ES-I3 (cell line): ENCODE measurements at regions not wholly inside any gene's neighbourhood (a gene's known extent, or its start where the extent isn't known, plus 50 kb on each side); places are given as distances from the start of the nearest gene placed in this dataset.

Experiments
- H3K36me3 ChIP-seq: 2 replicates; pipeline ENCODE4 v1.6.1; 2013; ENCODE audit warnings: mild to moderate bottlenecking, low read length, control low read depth, moderate library complexity; ENCODE audit not compliant: insufficient read depth
- H3K4me1 ChIP-seq: 2 replicates; pipeline ENCODE4 v1.6.1; 2013; ENCODE audit warnings: mild to moderate bottlenecking, control low read depth, low read length; ENCODE audit not compliant: insufficient read depth
- H3K9ac ChIP-seq: 2 replicates; pipeline ENCODE4 v1.6.1; 2013; ENCODE audit warnings: low read depth, mild to moderate bottlenecking, low read length, moderate library complexity
- H3K9me3 ChIP-seq: 2 replicates; pipeline ENCODE4 v1.6.1; 2013; ENCODE audit warnings: mild to moderate bottlenecking, low read length, moderate library complexity; ENCODE audit not compliant: control insufficient read depth, insufficient read depth

GRCh38 chr4:13966231-13967195 is 339.0 kb upstream of the BOD1L1 start:
- Histone ChIP-seq H3K36me3 (no peaks in the 10 kb centered on the region), H3K9me3 (no peaks in the 10 kb centered on the region), H3K4me1 (peaks cover 16% of the 10 kb centered on the region; the same call in 1 of the 2 replicates), H3K9ac (no peak overlapping the region)

- Histone ChIP-seq H3K36me3 (no peaks in the 10 kb centered on the region), H3K9ac (no peak overlapping the region), H3K4me1 (peaks cover 16% of the 10 kb centered on the region; the same call in 1 of the 2 replicates), H3K9me3 (no peaks in the 10 kb centered on the region)
These were observed 341.2 kb upstream of the BOD1L1 start for GRCh38 chr4:13968723-13969122.

- no peaks in the 10 kb centered on the region for H3K9me3 ChIP-seq
- H3K9ac ChIP-seq, result no peak overlapping the region
These were observed 342.8 kb upstream of the BOD1L1 start for GRCh38 chr4:13970349-13970748.

GRCh38 chr4:13977746-13978145 is 350.2 kb upstream of the BOD1L1 start:
- Histone ChIP-seq H3K9ac (no peak overlapping the region), H3K4me1 (0 out of 2 replicates have a peak, but pooled peaks cover 6% of the 10 kb centered on the region), H3K36me3 (no peaks in the 10 kb centered on the region), H3K9me3 (peaks cover 3% of the 10 kb centered on the region; the same call in 1 of the 2 replicates)

More at GRCh38 chr4:13970349-13970748, 342.8 kb upstream of the BOD1L1 start:
- H3K4me1 ChIP-seq, result peaks cover 16% of the 10 kb centered on the region; the same call in 1 of the 2 replicates
- H3K36me3 ChIP-seq, result no peaks in the 10 kb centered on the region

- Histone ChIP-seq H3K36me3 (no peaks in the 10 kb centered on the region), H3K4me1 (peaks cover 10% of the 10 kb centered on the region), H3K9ac (no peak overlapping the region), H3K9me3 (peaks cover 3% of the 10 kb centered on the region; the same call in 1 of the 2 replicates)
These were observed 353.1 kb upstream of the BOD1L1 start for GRCh38 chr4:13980317-13981310.

- Histone ChIP-seq H3K4me1 (peaks cover 13% of the 10 kb centered on the region), H3K36me3 (no peaks in the 10 kb centered on the region), H3K9ac (no peak overlapping the region), H3K9me3 (peaks cover 3% of the 10 kb centered on the region; the same call in 1 of the 2 replicates)
These were observed 354.0 kb upstream of the BOD1L1 start for GRCh38 chr4:13981499-13981898.

GRCh38 chr4:13982010-13982409 is 354.5 kb upstream of the BOD1L1 start:
- Histone ChIP-seq H3K36me3 (no peaks in the 10 kb centered on the region), H3K4me1 (peaks cover 13% of the 10 kb centered on the region), H3K9ac (no peak overlapping the region), H3K9me3 (no peaks in the 10 kb centered on the region)

GRCh38 chr4:13983189-13983790 is 355.8 kb upstream of the BOD1L1 start:
- Histone ChIP-seq H3K36me3 (no peaks in the 10 kb centered on the region), H3K9ac (no peak overlapping the region), H3K4me1 (peaks cover 13% of the 10 kb centered on the region), H3K9me3 (no peaks in the 10 kb centered on the region)

GRCh38 chr4:13984991-13985800 is 357.7 kb upstream of the BOD1L1 start:
- no peak overlapping the region for H3K9ac ChIP-seq
- no peaks in the 10 kb centered on the region for H3K9me3 ChIP-seq
- H3K36me3 ChIP-seq, result no peaks in the 10 kb centered on the region
- peaks cover 13% of the 10 kb centered on the region for H3K4me1 ChIP-seq

GRCh38 chr4:13985837-13986236 is 358.3 kb upstream of the BOD1L1 start:
- H3K9ac ChIP-seq, result no peak overlapping the region
- peaks cover 13% of the 10 kb centered on the region for H3K4me1 ChIP-seq
- no peaks in the 10 kb centered on the region for H3K36me3 ChIP-seq
- no peaks in the 10 kb centered on the region for H3K9me3 ChIP-seq

GRCh38 chr4:13986548-13986947 is 359.0 kb upstream of the BOD1L1 start:
- no peaks in the 10 kb centered on the region for H3K9me3 ChIP-seq
- peaks cover 13% of the 10 kb centered on the region for H3K4me1 ChIP-seq
- H3K36me3 ChIP-seq, result no peaks in the 10 kb centered on the region
- H3K9ac ChIP-seq, result no peak overlapping the region

- Histone ChIP-seq H3K36me3 (no peaks in the 10 kb centered on the region), H3K4me1 (peaks cover 13% of the 10 kb centered on the region), H3K9ac (no peak overlapping the region), H3K9me3 (no peaks in the 10 kb centered on the region)
These were observed 361.1 kb upstream of the BOD1L1 start for GRCh38 chr4:13988353-13989305.
